A549 (cell line): ENCODE measurements at regions not wholly inside any gene's neighbourhood (a gene's known extent, or its start where the extent isn't known, plus 50 kb on each side); places are given as distances from the start of the nearest gene placed in this dataset.

ENCODE experiments used
- ATAC-seq, 2 experiments: fragments of 200-7000 bp in 1 of 2; fragments of >200 bp in 1 of 2; cut with Nextera tagmentation in 1 of 2; cut with Tn5 transposase in 1 of 2; 3 replicates each; pipeline versions ENCODE4 v1.8.0 to v1.9.1; 2018 to 2020; ENCODE audit warnings: mild to moderate bottlenecking in 1 of 2, moderate library complexity in 1 of 2
- CTCF ChIA-PET: fragments of 300-600 bp; sonication (Branson Sonifier 250); formaldehyde crosslinking; extraction: SDS; loops from one replicate; lab custom pipeline; 2021; ENCODE audit warnings: antibody characterized with exemption, inconsistent platforms; lab: Yijun Ruan, JAX
- POLR2A ChIA-PET: fragments of 350-600 bp; formaldehyde crosslinking; extraction: SDS; loops from one replicate; lab custom pipeline; 2021; ENCODE audit warnings: antibody characterized with exemption, inconsistent platforms; lab: Yijun Ruan, JAX
- DNase-seq, 2 experiments: peaks; one replicate each; pipeline versions ENCODE4 v3.0.0 to v3.0.0-alpha.2; 2011 to 2016; ENCODE audit warnings: low read depth in 1 of 2, low spot score in 1 of 2
- FAIRE-seq: peaks from 2 replicates; lab custom pipeline; 2011; peaks lifted over from hg19 to GRCh38; lab: Jason Lieb, UNC
- H3K27ac ChIP-seq, 2 experiments: fragments of >200 bp; sonication (Bioruptor Twin); formaldehyde crosslinking; 3 replicates each; pipeline ENCODE4 v1.5.1; 2016 to 2017
- H3K4me1 ChIP-seq: fragments of >200 bp; sonication (Bioruptor Twin); formaldehyde crosslinking; 3 replicates; pipeline ENCODE4 v1.6.1; 2016
- H3K4me2 ChIP-seq: fragments of >200 bp; sonication (Bioruptor Twin); formaldehyde crosslinking; 3 replicates; pipeline ENCODE4 v1.6.1; 2016
- H3K4me3 ChIP-seq: fragments of >200 bp; sonication (Bioruptor Twin); formaldehyde crosslinking; 3 replicates; pipeline ENCODE4 v1.5.1; 2016
- H3K9me3 ChIP-seq: fragments of >200 bp; sonication (Bioruptor Twin); formaldehyde crosslinking; 3 replicates; pipeline ENCODE4 v1.6.1; 2016
- BCL3 ChIP-seq: fragments of >200 bp; sonication (Bioruptor Twin); formaldehyde crosslinking; IDR thresholded peaks from 3 replicates; pipeline ENCODE4 v1.6.1; 2016
- BHLHE40 ChIP-seq: IDR thresholded peaks from 2 replicates; pipeline ENCODE4 v1.6.1; 2012; ENCODE audit warnings: low read depth, low read length, inconsistent platforms
- CBX2 ChIP-seq: fragments of 200-600 bp; sonication (generic); IDR thresholded peaks from 2 replicates; pipeline ENCODE4 v1.6.1; 2016; ENCODE audit warnings: low read depth, mild to moderate bottlenecking, borderline replicate concordance
- CHD4 ChIP-seq: fragments of 200-600 bp; sonication (generic); IDR thresholded peaks from 2 replicates; pipeline ENCODE4 v1.6.1; 2016; ENCODE audit warnings: antibody characterized with exemption, mild to moderate bottlenecking, borderline replicate concordance
- CTCF ChIP-seq: fragments of >200 bp; sonication (Bioruptor Twin); formaldehyde crosslinking; IDR thresholded peaks from 3 replicates; pipeline ENCODE4 v1.5.1; 2016
- EHF ChIP-seq: fragments of 250-450 bp; sonication (Bioruptor Pico); IDR thresholded peaks from 2 replicates; pipeline ENCODE4 v1.5.0; 2020; ENCODE audit warnings: mild to moderate bottlenecking
- EHMT2 ChIP-seq: fragments of 200-600 bp; sonication (generic); IDR thresholded peaks from 2 replicates; pipeline ENCODE4 v1.6.1; 2016; ENCODE audit warnings: antibody characterized with exemption, low read depth, mild to moderate bottlenecking, moderate library complexity
- ELK1 ChIP-seq: fragments of 150-350 bp; IDR thresholded peaks from 2 replicates; pipeline ENCODE4 v1.6.1; 2014; ENCODE audit warnings: low read depth, mild to moderate bottlenecking, low read length
- FOSL2 ChIP-seq, 2 experiments: fragments of 450-650 bp in 1 of 2; fragments of >200 bp in 1 of 2; sonication (Bioruptor Twin) in 1 of 2; formaldehyde crosslinking; IDR thresholded peaks; 2 replicates each; pipeline versions ENCODE4 v1.5.0 to v1.6.1; 2016 to 2020; ENCODE audit warnings: mild to moderate bottlenecking in 1 of 2, moderate library complexity in 1 of 2
- FOXS1 ChIP-seq: fragments of 250-450 bp; sonication (Bioruptor Pico); IDR thresholded peaks from 2 replicates; pipeline ENCODE4 v1.5.0; 2020; ENCODE audit warnings: mild to moderate bottlenecking, moderate library complexity
- HES2 ChIP-seq: fragments of >200 bp; sonication (Bioruptor Twin); formaldehyde crosslinking; IDR thresholded peaks from 2 replicates; pipeline ENCODE4 v1.6.1; 2016
- HOXB13 ChIP-seq: fragments of 250-450 bp; sonication (Bioruptor Pico); IDR thresholded peaks from 2 replicates; pipeline ENCODE4 v1.5.0; 2020; ENCODE audit warnings: low read depth, mild to moderate bottlenecking, moderate library complexity
- MAX ChIP-seq: IDR thresholded peaks from 2 replicates; pipeline ENCODE4 v1.6.1; 2012
- MAZ ChIP-seq: fragments of 150-350 bp; IDR thresholded peaks from 2 replicates; pipeline ENCODE4 v1.6.1; 2014; ENCODE audit warnings: antibody characterized with exemption, low read depth, low read length, borderline replicate concordance
- NPAS2 ChIP-seq: fragments of 250-450 bp; sonication (Bioruptor Pico); IDR thresholded peaks from 2 replicates; pipeline ENCODE4 v1.8.0; 2022; ENCODE audit warnings: mild to moderate bottlenecking, moderate library complexity, borderline replicate concordance
- POLR2A ChIP-seq: IDR thresholded peaks from 2 replicates; pipeline ENCODE4 v1.6.1; 2012; ENCODE audit warnings: mild to moderate bottlenecking, low read length
- RARB ChIP-seq: fragments of 250-450 bp; sonication (Bioruptor Pico); IDR thresholded peaks from 2 replicates; pipeline ENCODE4 v1.8.0; 2021; ENCODE audit warnings: mild to moderate bottlenecking, moderate library complexity
- RCOR1 ChIP-seq: fragments of 150-350 bp; IDR thresholded peaks from 2 replicates; pipeline ENCODE4 v1.6.1; 2014; ENCODE audit warnings: antibody characterized with exemption, low read length, low read depth
- REST ChIP-seq: fragments of 200-600 bp; sonication (generic); IDR thresholded peaks from 2 replicates; pipeline ENCODE4 v1.6.1; 2016; ENCODE audit warnings: antibody characterized with exemption, mild to moderate bottlenecking, moderate library complexity
- RFX5 ChIP-seq: fragments of 450-650 bp; IDR thresholded peaks from 2 replicates; pipeline ENCODE4 v1.7.1; 2014; ENCODE audit warnings: antibody characterized with exemption, mild to moderate bottlenecking, moderate library complexity
- RNF2 ChIP-seq: fragments of 200-600 bp; sonication (generic); IDR thresholded peaks from 2 replicates; pipeline ENCODE4 v1.6.1; 2016; ENCODE audit warnings: low read depth, mild to moderate bottlenecking, antibody characterized with exemption, moderate library complexity, borderline replicate concordance
- SREBF2 ChIP-seq: fragments of 450-650 bp; IDR thresholded peaks from 2 replicates; pipeline ENCODE4 v1.6.1; 2014; ENCODE audit warnings: mild to moderate bottlenecking, moderate library complexity
- TFCP2L1 ChIP-seq: fragments of 250-450 bp; sonication (Bioruptor Pico); IDR thresholded peaks from 2 replicates; pipeline ENCODE4 v1.5.0; 2021; ENCODE audit warnings: mild to moderate bottlenecking
- ZNF302 ChIP-seq: fragments of 250-450 bp; sonication (Bioruptor Pico); IDR thresholded peaks from 2 replicates; pipeline ENCODE4 v1.9.0; 2021; ENCODE audit warnings: inconsistent platforms, mild to moderate bottlenecking, moderate library complexity
- ZSCAN20 ChIP-seq: fragments of 250-450 bp; sonication (Bioruptor Pico); IDR thresholded peaks from 2 replicates; pipeline ENCODE4 v1.8.0; 2022; ENCODE audit warnings: mild to moderate bottlenecking, moderate library complexity
- WGBS: methylation state at CpG from one replicate; pipeline ENCODE4 v1.1.6; 2017; ENCODE audit errors: missing lambda C conversion rate; 5-methylcytosine and 5-hydroxymethylcytosine counted together

GRCh38 chr15:95763426-95763825, 567.1 kb upstream of the NR2F2 start:
- 64% methylated on average over 4 of the region's 4 CpGs for WGBS
- DNase-seq (no peak), FAIRE-seq (no peak), ATAC-seq (no peak)
- no peaks in the 10 kb centered on the region for H3K9me3 ChIP-seq
- no peak overlapping the region for H3K4me3 ChIP-seq
- no peak overlapping the region for H3K27ac ChIP-seq
- ChIA-PET POLR2A (no interaction called here), CTCF (no interaction called here)
- H3K4me2 ChIP-seq = no peak overlapping the region
- no peaks in the 10 kb centered on the region for H3K4me1 ChIP-seq
- TF ChIP-seq RNF2 (no peak), HOXB13 (CRISPR knock-in tag) (no peak), RCOR1 (no peak), EHF (CRISPR knock-in tag) (no peak), MAX (no peak), CHD4 (no peak), CTCF (no peak), HES2 (no peak), ZNF302 (no peak), MAZ (no peak), POLR2A (no peak), BHLHE40 (no peak), FOSL2 (IDR thresholded peaks at IDR 0.05) (no peak), FOSL2 (CRISPR knock-in tag; IDR thresholded peaks at IDR 0.05) (no peak), SREBF2 (no peak), ZSCAN20 (no peak), NPAS2 (CRISPR knock-in tag) (no peak), RFX5 (no peak), CBX2 (no peak)

GRCh38 chr15:95765161-95765560, 565.3 kb upstream of the NR2F2 start:
- no peak overlapping the region for H3K4me2 ChIP-seq
- WGBS = 27% methylated on average over 2 of the region's 2 CpGs
- no peak for TF ChIP-seq ELK1
- no peak for TF ChIP-seq REST
- no peak for TF ChIP-seq BCL3
- no peak for TF ChIP-seq BHLHE40
- no peak for TF ChIP-seq EHMT2
- TF ChIP-seq RARB (CRISPR knock-in tag) = no peak
- TF ChIP-seq FOXS1 (CRISPR knock-in tag) = no peak
- no peak for TF ChIP-seq TFCP2L1
- FAIRE-seq (no peak), DNase-seq (no peak), ATAC-seq (no peak)
- no peak overlapping the region for H3K4me3 ChIP-seq
- CTCF ChIA-PET = no interaction called here
- H3K27ac ChIP-seq = no peak overlapping the region
- no peaks in the 10 kb centered on the region for H3K9me3 ChIP-seq
- no peaks in the 10 kb centered on the region for H3K4me1 ChIP-seq
- POLR2A ChIA-PET = no interaction called here
